ENCODE measurements at regions not wholly inside any gene's neighbourhood (a gene's known extent, or its start where the extent isn't known, plus 50 kb on each side); places are given as distances from the start of the nearest gene placed in this dataset.

GRCh38 chr17:62180772-62181171 lies 115.7 kb upstream of the MED13 start:
- TF ChIP-seq CTCF (IDR thresholded peaks at IDR 0.05; ENCODE audit: extremely low read depth, missing control alignments) = no peak
- no peak for DNase-seq (ENCODE audit: low spot score)

DNA sequence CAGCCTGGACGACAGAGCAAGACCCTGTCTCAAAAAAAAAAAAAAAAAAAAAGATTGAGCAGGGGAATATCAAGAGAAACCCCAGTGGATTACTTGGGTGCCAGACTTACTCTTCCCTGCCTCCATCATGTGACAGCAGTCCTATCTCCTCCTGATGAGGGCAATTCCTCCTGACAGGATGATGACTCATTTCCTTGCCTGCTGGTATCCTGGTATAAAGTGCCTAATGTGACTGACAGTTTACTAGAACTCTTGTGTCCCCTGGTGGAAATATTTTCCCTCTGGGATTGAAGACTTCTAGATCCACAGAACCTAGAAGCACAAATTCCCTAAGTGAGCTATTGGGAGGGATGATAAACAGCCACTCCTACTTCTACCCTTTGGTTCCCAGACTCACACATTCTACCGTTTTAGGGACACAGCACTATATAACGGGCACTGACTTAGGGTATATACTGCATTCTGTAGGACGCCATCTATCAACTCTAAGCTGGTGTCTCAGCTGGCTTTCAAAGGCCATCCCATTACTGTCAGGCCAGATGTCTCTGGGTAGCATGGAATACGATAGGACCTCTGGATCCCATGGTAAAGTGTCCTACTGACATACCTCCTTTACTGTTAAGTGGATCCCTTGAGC lies 114.6 kb upstream of the MED13 start:
- DNase-seq (ENCODE audit: low spot score) = no peak
- no peak for TF ChIP-seq CTCF (IDR thresholded peaks at IDR 0.05; ENCODE audit: extremely low read depth, missing control alignments)

DNA sequence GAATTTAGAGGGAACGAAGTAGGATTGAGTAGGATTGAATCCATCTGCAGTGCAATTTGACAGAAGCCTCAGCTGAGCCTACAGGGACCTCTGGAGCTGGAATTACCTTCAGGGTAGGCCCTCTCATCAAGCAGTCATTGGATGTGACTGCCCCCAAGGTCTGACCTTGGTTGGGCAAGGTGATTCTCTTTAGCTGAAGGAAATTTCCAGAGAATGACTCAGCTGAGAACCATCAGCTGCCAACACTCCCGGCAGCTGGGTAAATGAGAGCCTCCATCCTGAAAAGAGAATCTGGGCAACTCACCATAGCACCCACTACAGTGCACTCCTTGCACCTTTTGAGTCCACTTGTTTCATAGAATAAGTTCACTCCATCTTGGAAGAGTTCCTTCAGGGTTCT lies 113.5 kb upstream of the MED13 start:
- DNase-seq (ENCODE audit: low spot score) = no peak
- no peak for TF ChIP-seq CTCF (IDR thresholded peaks at IDR 0.05; ENCODE audit: extremely low read depth, missing control alignments)

DNA sequence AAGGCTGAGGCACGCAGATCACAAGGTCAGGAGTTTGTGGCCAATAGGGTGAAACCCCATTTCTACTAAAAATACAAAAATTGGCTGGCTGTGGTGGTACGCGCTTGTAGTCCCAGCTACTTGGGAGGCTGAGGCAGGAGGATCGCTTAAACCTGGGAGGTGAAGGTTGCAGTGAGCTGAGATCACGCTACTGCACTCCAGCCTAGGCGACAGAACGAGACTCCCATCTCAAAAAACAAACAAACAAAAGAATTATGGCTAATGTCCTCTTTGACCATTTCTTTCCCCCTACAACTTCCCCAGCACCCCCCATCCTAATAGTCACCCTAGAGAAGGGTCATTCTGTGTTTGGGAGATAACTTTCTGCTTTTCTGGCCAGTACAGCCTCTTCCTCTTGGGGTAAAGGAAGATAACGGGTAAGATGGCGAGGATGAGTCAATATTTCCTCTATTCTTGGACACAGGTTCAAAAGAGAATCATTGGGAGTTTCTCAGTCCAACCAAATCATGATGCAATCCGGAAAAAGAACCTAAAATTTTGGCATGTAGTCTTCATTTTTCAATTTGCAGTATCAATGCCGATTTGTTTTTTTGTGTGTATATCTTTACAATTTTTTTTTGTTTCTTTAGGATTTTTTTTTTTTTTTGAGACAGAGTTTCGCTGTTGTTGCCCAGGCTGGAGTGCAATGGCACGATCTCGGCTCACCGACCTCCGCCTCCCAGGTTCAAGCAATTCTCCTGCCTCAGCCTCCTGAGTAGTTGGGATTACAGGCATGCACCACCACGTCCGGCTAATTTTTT lies 107.6 kb upstream of the MED13 start:
- no peak for DNase-seq (ENCODE audit: low spot score)
- TF ChIP-seq CTCF (IDR thresholded peaks at IDR 0.05; ENCODE audit: extremely low read depth, missing control alignments) = no peak

DNA sequence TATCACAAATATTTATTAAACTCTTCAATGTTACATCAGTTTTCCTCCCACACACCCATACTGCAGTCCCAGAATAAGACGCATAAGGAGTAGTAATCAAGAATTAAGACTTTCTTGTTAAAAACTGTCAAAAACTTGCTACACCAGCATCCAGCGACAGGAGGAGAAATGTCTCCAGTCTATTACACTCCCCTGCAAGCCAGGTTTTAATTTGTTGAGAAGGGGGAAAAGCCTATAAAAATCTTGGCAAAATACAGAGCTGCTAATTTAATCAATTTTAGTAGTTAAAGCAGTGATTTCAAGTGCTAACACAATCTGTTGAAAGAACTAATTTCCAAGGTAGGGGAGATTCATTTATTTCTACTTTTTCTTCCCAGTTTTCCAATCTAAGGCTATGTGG lies 102.0 kb upstream of the MED13 start:
- no peak for TF ChIP-seq CTCF (IDR thresholded peaks at IDR 0.05; ENCODE audit: extremely low read depth, missing control alignments)
- no peak for DNase-seq (ENCODE audit: low spot score)

DNA sequence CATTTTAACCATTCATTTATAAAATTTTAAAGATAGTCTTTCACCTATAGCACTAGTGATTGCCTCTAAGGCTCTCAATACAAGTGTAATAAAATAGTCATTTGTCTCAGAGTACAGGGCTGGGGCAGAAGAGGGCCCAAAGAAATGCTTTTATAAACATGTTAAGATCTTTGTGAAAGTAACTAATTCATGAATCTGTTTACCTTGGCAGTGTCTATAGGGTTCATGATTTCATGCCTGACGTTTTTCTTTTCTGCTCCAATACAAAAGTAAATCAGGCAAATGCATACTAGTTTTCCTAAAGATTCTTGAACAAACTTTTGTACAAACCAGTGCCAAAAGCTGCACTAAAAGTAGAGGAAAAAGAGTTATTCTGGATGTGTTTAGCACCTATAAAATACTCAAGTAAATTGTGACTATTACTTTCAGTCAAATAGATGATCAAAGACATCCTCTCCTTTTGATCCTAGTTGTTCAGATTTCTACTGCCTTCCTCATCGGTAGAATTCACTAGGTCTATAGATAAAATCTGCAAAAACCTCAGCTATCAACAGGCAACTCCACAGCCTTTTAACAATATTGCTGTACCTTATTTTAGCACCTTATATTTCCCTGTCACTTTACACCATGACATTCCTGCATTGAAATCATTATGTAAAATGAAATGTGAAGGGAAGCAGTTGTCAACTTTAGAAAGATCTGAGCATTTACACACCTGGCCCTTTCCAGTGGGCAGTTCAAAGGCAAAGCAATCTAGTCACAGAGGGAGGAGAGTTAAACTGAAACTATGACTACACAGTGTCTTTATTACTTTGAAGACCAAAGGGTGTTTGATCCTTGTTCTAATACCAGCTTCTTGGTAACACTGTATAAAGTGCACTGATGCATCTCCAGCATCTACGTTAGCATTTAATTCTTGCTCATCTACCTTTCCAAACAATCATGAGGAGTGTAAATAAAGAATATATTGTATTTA lies 100.0 kb upstream of the MED13 start:
- peak; percentile 31 for DNase-seq (ENCODE audit: low spot score)
- TF ChIP-seq CTCF (IDR thresholded peaks at IDR 0.05; ENCODE audit: extremely low read depth, missing control alignments) = no peak
